ENCODE measurements at regions not wholly inside any gene's neighbourhood (a gene's known extent, or its start where the extent isn't known, plus 50 kb on each side); places are given as distances from the start of the nearest gene placed in this dataset.

DNA sequence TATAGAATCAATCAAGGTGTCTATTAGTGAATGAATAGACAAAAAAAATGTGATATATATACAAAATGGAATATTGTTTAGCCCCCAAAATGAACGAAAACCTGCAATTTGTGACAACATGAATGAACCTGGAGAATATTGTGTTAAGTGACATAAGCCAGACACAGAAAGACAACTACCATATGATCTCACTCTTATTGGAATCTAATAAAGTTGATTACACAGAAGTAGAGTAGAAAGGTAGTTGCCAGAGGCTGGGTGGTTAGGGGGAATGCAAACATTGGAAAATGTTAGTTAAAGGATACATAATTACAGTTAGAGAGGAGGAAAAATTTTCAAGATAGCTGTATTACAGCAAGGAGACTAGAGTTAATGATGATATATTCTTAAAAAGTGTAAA, 1962.3 kb downstream of the EFNA5 start:
- Histone ChIP-seq H3K9me3 (peaks cover 0 to 12% of the 10 kb centered on the region in 2 donors), H3K4me3 (no peak overlapping the region), H3K4me1 (no peaks in the 10 kb centered on the region), H3K27me3 (no peaks in the 10 kb centered on the region), H3K27ac (no peak overlapping the region), H3K36me3 (no peaks in the 10 kb centered on the region)
- TF ChIP-seq, protein P1, sequence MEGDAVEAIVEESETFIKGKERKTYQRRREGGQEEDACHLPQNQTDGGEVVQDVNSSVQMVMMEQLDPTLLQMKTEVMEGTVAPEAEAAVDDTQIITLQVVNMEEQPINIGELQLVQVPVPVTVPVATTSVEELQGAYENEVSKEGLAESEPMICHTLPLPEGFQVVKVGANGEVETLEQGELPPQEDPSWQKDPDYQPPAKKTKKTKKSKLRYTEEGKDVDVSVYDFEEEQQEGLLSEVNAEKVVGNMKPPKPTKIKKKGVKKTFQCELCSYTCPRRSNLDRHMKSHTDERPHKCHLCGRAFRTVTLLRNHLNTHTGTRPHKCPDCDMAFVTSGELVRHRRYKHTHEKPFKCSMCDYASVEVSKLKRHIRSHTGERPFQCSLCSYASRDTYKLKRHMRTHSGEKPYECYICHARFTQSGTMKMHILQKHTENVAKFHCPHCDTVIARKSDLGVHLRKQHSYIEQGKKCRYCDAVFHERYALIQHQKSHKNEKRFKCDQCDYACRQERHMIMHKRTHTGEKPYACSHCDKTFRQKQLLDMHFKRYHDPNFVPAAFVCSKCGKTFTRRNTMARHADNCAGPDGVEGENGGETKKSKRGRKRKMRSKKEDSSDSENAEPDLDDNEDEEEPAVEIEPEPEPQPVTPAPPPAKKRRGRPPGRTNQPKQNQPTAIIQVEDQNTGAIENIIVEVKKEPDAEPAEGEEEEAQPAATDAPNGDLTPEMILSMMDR (IDR thresholded peaks at IDR 0.05), result no peak
- DNase-seq (ENCODE audit: low spot score), result no peak

DNA sequence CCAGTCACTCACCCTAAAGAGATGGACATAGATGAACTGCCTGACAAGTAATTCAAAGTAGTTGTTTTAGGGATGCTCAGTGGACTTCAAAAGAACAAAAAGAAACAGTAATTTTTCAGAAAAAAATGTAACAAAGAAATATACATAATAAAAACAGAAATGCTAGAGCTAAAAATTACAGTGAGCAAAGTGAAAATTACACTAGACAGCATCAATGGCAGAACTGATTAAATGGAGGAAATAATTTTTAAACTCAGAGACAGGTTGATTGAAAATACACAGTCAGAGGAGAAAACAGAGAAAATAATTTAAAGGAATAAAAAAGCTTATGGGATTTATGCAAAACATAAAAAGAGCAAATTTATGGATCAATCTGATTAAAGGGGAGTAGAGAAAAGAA, 1968.4 kb downstream of the EFNA5 start:
- Histone ChIP-seq H3K36me3 (no peaks in the 10 kb centered on the region), H3K4me1 (no peaks in the 10 kb centered on the region), H3K27ac (no peak overlapping the region), H3K4me3 (no peak overlapping the region), H3K27me3 (no peaks in the 10 kb centered on the region), H3K9me3 (peaks cover 0 to 28% of the 10 kb centered on the region in 2 donors)
- TF ChIP-seq, protein P1 (IDR thresholded peaks at IDR 0.05), result no peak
- DNase-seq (ENCODE audit: low spot score), result no peak

DNA sequence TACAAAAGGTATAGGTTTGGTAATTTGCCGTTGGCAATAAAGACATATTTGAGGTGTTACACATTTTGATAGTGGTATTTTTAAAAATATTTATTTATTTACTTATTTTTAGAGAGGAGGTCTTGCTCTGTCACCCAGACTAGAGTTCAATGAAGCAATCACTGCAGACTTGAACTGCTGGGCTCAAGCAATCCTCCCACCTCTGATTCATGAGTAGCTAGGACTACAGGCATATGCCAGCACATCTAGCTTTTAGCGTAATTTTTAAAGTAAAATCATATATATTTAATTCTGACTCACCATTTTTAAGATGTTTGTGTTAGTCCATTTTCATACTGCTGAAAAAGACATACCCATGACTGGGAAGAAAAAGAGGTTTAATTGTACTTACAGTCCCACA, 1974.3 kb downstream of the EFNA5 start:
- Histone ChIP-seq H3K4me1 (no peaks in the 10 kb centered on the region), H3K27me3 (no peaks in the 10 kb centered on the region), H3K4me3 (no peak overlapping the region), H3K27ac (no peak overlapping the region), H3K36me3 (no peaks in the 10 kb centered on the region), H3K9me3 (peaks cover 0 to 6% of the 10 kb centered on the region in 2 donors)
- TF ChIP-seq, protein P1 (IDR thresholded peaks at IDR 0.05), result no peak
- DNase-seq (ENCODE audit: low spot score), result no peak

DNA sequence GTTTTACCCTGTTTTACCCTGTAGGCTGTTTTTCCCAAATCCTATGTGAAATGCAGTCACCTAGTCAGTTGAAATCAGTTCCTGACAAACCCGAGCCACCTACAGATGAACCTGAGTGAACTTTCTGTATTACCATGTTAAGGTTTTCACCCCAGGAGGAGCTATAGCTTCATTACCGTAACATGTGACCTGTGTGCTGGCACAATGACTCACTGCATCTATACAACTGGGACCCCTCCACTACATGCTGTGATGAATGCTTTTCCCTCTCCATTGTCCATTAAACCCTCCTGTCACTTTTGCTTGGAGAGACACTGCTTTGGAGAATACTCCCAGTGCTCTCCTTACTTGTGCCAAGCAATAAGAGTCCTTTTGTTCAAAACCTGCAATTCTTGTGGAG, 1974.8 kb downstream of the EFNA5 start:
- Histone ChIP-seq H3K4me1 (no peaks in the 10 kb centered on the region), H3K27me3 (no peaks in the 10 kb centered on the region), H3K36me3 (no peaks in the 10 kb centered on the region), H3K4me3 (no peak overlapping the region), H3K9me3 (peaks cover 0 to 1% of the 10 kb centered on the region in 2 donors), H3K27ac (no peak overlapping the region)
- no peak for DNase-seq (ENCODE audit: low spot score)
- TF ChIP-seq, protein P1 (IDR thresholded peaks at IDR 0.05), result no peak

DNA sequence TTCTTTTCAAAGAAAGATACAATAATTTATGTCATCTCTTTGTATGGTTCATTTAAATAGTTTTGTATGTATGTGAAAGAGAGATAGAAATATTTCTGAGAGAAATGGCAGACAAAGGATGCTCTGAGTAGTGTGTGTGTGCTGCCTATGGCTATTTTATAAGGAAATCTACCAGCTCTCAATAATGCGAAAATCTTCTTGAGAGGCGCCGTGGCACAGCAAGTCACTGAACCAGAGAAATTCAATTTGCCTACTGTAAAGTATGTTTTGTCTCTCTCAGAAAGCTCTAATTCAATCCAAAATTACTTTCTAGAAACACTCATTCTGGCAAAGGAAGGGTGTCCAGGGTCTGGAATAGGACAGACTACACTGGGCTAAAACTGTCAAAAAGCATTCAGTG, 1981.1 kb downstream of the EFNA5 start:
- no peak for DNase-seq (ENCODE audit: low spot score)
- Histone ChIP-seq H3K4me3 (no peak overlapping the region), H3K36me3 (no peaks in the 10 kb centered on the region), H3K9me3 (no peaks in the 10 kb centered on the region), H3K4me1 (no peaks in the 10 kb centered on the region), H3K27ac (no peak overlapping the region), H3K27me3 (no peaks in the 10 kb centered on the region)
- TF ChIP-seq, protein P1 (IDR thresholded peaks at IDR 0.05), result no peak

DNA sequence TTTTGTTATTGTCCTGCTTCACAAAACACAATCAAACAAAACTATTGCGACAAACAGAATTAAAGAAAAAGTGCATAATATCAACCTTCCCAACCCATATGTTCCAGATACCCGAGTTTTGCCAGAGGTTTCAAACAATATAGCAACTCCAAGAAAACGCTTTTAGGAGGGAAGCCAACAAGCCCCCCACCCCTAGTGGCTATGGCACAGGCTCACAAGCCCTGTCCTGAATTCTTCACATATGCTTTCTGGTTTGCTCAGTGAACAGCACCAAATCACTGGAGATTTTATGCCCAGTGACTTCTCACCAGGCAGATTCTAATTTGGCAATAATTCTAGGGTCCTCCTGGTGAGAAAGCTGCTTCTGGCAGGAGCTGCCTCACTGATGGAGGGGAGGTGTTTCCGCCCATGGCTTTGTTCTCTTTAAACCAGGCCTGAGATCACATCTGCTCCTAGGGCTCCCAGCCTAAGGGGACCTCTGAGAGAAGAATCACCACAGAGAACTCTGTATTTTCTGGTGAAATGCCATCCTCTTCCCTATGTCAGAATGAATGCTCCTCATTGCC, 1982.4 kb downstream of the EFNA5 start:
- Histone ChIP-seq H3K4me3 (no peak overlapping the region), H3K27ac (no peak overlapping the region), H3K36me3 (no peaks in the 10 kb centered on the region), H3K9me3 (no peaks in the 10 kb centered on the region), H3K27me3 (no peaks in the 10 kb centered on the region), H3K4me1 (no peaks in the 10 kb centered on the region)
- DNase-seq (ENCODE audit: low spot score), result no peak
- TF ChIP-seq, protein P1 (IDR thresholded peaks at IDR 0.05), result no peak
